ENCODE measurements at regions not wholly inside any gene's neighbourhood (a gene's known extent, or its start where the extent isn't known, plus 50 kb on each side); places are given as distances from the start of the nearest gene placed in this dataset.

GRCh38 chr5:45098483-45098882 lies 289.7 kb downstream of the MRPS30 start:
- no peak for DNase-seq (ENCODE audit: low read depth)
- no peak for FAIRE-seq
- Histone ChIP-seq H3K27me3 (ENCODE audit: control insufficient read depth, insufficient read depth, low read length) (no peaks in the 10 kb centered on the region), H3K36me3 (ENCODE audit: control insufficient read depth, insufficient read depth, low read length) (no peaks in the 10 kb centered on the region), H3K4me3 (ENCODE audit: low read depth, low read length) (no peak overlapping the region)
- TF ChIP-seq, protein P1, sequence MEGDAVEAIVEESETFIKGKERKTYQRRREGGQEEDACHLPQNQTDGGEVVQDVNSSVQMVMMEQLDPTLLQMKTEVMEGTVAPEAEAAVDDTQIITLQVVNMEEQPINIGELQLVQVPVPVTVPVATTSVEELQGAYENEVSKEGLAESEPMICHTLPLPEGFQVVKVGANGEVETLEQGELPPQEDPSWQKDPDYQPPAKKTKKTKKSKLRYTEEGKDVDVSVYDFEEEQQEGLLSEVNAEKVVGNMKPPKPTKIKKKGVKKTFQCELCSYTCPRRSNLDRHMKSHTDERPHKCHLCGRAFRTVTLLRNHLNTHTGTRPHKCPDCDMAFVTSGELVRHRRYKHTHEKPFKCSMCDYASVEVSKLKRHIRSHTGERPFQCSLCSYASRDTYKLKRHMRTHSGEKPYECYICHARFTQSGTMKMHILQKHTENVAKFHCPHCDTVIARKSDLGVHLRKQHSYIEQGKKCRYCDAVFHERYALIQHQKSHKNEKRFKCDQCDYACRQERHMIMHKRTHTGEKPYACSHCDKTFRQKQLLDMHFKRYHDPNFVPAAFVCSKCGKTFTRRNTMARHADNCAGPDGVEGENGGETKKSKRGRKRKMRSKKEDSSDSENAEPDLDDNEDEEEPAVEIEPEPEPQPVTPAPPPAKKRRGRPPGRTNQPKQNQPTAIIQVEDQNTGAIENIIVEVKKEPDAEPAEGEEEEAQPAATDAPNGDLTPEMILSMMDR (IDR thresholded peaks at IDR 0.05; ENCODE audit: insufficient read depth, low read length, severe bottlenecking): no peak

DNA sequence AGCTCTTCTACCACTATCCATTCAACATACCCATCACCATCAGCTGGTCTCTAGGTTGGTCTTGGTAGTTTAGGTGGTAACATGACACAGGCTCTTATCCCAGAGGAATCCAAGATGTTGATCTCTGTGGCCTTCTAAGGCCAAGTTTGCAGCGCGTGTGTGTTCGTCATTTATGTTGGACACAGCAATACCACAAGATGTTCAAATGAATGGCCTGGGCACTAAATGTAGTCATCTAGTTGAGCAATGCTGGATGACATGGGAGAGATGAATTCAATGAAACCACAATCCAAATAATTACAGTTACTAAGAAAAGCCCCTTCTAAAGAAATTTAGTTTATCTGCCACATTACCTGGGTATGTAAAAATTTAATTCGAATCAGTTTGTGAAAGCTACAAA lies 292.4 kb downstream of the MRPS30 start:
- no peak for FAIRE-seq

DNA sequence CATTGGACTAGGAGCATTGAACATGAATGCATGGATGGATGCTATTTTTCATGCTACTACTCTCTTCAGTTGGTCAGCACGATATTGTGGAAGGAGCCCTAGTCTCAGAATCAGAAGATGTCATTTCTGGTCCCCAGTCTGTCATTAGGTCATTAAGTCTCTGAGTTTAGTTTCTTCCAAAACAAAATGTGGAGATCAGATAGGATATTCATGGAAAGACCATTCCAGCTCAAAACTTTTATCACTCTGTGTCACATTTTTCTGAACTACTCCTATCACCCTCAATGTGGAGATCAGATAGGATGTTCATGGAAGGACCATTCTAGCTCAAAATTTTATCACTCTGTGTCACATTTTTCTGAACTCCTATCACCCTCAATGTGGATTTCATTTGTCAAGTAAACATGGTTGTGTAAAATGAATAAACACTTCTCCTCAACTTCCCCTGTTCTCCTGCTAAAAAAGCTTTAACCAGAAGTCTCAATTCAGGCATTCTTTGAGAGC lies 296.8 kb downstream of the MRPS30 start:
- H3K4me3 ChIP-seq (ENCODE audit: low read depth, low read length): no peak overlapping the region
- FAIRE-seq: no peak
- no peaks in the 10 kb centered on the region for H3K36me3 ChIP-seq (ENCODE audit: control insufficient read depth, insufficient read depth, low read length)
- H3K27me3 ChIP-seq (ENCODE audit: control insufficient read depth, insufficient read depth, low read length): no peaks in the 10 kb centered on the region
- no peak for DNase-seq (ENCODE audit: low read depth)
- TF ChIP-seq, protein P1 (IDR thresholded peaks at IDR 0.05; ENCODE audit: insufficient read depth, low read length, severe bottlenecking): no peak

More for the DNA sequence above, 292.4 kb downstream of the MRPS30 start:
- Histone ChIP-seq H3K36me3 (ENCODE audit: control insufficient read depth, insufficient read depth, low read length) (no peaks in the 10 kb centered on the region), H3K4me3 (ENCODE audit: low read depth, low read length) (no peak overlapping the region), H3K27me3 (ENCODE audit: control insufficient read depth, insufficient read depth, low read length) (no peaks in the 10 kb centered on the region)
- TF ChIP-seq, protein P1 (IDR thresholded peaks at IDR 0.05; ENCODE audit: insufficient read depth, low read length, severe bottlenecking): no peak
- DNase-seq (ENCODE audit: low read depth): no peak

GRCh38 chr5:45109062-45109461 lies 300.3 kb downstream of the MRPS30 start:
- no peak overlapping the region for H3K4me3 ChIP-seq (ENCODE audit: low read depth, low read length)
- TF ChIP-seq, protein P1 (IDR thresholded peaks at IDR 0.05; ENCODE audit: insufficient read depth, low read length, severe bottlenecking): no peak

GRCh38 chr5:45109636-45110035 lies 300.9 kb downstream of the MRPS30 start:
- TF ChIP-seq, protein P1 (IDR thresholded peaks at IDR 0.05; ENCODE audit: insufficient read depth, low read length, severe bottlenecking): no peak
- H3K4me3 ChIP-seq (ENCODE audit: low read depth, low read length): no peak overlapping the region
- FAIRE-seq: no peak
- no peaks in the 10 kb centered on the region for H3K27me3 ChIP-seq (ENCODE audit: control insufficient read depth, insufficient read depth, low read length)
- no peaks in the 10 kb centered on the region for H3K36me3 ChIP-seq (ENCODE audit: control insufficient read depth, insufficient read depth, low read length)
- DNase-seq (ENCODE audit: low read depth): no peak

More at GRCh38 chr5:45109062-45109461, 300.3 kb downstream of the MRPS30 start:
- DNase-seq (ENCODE audit: low read depth) (no peak), FAIRE-seq (no peak)
- H3K36me3 ChIP-seq (ENCODE audit: control insufficient read depth, insufficient read depth, low read length): no peaks in the 10 kb centered on the region
- no peaks in the 10 kb centered on the region for H3K27me3 ChIP-seq (ENCODE audit: control insufficient read depth, insufficient read depth, low read length)

DNA sequence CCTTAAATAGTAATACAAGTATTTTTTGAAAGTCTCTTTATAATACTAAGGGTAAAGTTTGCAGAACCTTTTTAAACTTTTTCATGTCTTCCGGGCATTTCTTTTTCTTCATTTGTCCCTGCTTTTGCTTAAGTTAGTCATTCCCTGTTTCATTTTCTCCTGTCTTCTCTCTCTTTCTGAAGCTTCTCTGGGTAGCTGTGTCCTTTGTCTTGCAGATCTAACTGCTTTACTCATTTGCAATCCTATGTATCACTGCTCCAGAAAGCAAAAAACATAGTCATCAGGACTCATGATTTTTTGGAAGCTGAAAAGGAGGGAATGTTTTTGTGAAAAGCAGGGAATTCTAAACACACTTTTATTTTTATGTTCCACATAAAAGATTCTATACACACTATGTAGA lies 301.7 kb downstream of the MRPS30 start:
- no peaks in the 10 kb centered on the region for H3K36me3 ChIP-seq (ENCODE audit: control insufficient read depth, insufficient read depth, low read length)
- H3K4me3 ChIP-seq (ENCODE audit: low read depth, low read length): no peak overlapping the region
- TF ChIP-seq, protein P1 (IDR thresholded peaks at IDR 0.05; ENCODE audit: insufficient read depth, low read length, severe bottlenecking): no peak
- no peak for DNase-seq (ENCODE audit: low read depth)
- no peaks in the 10 kb centered on the region for H3K27me3 ChIP-seq (ENCODE audit: control insufficient read depth, insufficient read depth, low read length)
- FAIRE-seq: no peak

Measured in bronchial epithelial cell (primary cell).